Upper lobe of right lung (tissue), 1 donor: ENCODE measurements at regions not wholly inside any gene's neighbourhood (a gene's known extent, or its start where the extent isn't known, plus 50 kb on each side); places are given as distances from the start of the nearest gene placed in this dataset.

Experiments used
- ATAC-seq: fragments of 200-7000 bp; cut with Tn5 transposase; one replicate; pipeline ENCODE4 v1.9.1; 2020; ENCODE audit warnings: mild to moderate bottlenecking, moderate library complexity
- DNase-seq: peaks from one replicate; pipeline ENCODE4 v3.0.0-alpha.2; 2020
- H3K27ac ChIP-seq: fragments of 200-600 bp; one replicate; pipeline ENCODE4 v1.8.0; 2022
- H3K27me3 ChIP-seq: fragments of 200-600 bp; one replicate; pipeline ENCODE4 v1.8.0; 2022; ENCODE audit warnings: mild to moderate bottlenecking
- H3K36me3 ChIP-seq: fragments of 200-600 bp; one replicate; pipeline ENCODE4 v1.8.0; 2022
- H3K4me1 ChIP-seq: fragments of 200-600 bp; one replicate; pipeline ENCODE4 v1.8.0; 2022
- H3K4me3 ChIP-seq: fragments of 200-600 bp; one replicate; pipeline ENCODE4 v1.8.0; 2022; ENCODE audit warnings: mild to moderate bottlenecking
- H3K9me3 ChIP-seq: fragments of 200-600 bp; one replicate; pipeline ENCODE4 v1.8.0; 2022
- intact Hi-C: fragments of 100-400 bp; cut with DNase I; formaldehyde crosslinking; loops from one replicate; pipeline ENCODE4 v1.11.0; 2022
- TF ChIP-seq, protein P1 (sequence below): fragments of 200-600 bp; IDR thresholded peaks from one replicate; pipeline ENCODE4 v1.8.0; 2022; ENCODE audit warnings: antibody characterized with exemption
- donor health status: DM: no; HTN: yes; CAD: no; lungs with severe emphysema.

DNA sequence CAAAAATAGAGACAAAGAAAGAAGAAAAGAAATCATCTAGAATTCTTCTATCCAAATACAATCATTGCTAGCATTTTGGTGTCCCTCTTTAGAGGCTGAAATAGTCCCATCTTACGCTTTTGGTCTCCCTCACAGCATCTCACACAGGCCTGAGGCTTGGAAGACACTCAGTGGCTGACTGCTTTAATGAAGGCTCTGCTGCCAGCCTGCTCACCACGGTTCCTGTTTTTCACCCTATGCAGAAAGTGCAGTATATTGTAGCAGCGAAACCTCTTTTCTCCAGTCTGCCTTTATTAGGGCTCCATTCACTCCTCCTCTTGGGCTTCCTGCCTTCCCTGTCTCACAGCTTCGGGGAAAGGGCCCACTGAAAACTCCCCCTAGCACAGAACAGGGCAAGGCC lies 102.2 kb downstream of the JCAD start:
- intact Hi-C loops = no loop called here
- Histone ChIP-seq H3K9me3 (no peaks in the 10 kb centered on the region), H3K4me3 (no peak overlapping the region), H3K27ac (no peak overlapping the region), H3K36me3 (no peaks in the 10 kb centered on the region), H3K27me3 (no peaks in the 10 kb centered on the region), H3K4me1 (no peaks in the 10 kb centered on the region)
- DNase-seq (no peak), ATAC-seq (no peak)
- TF ChIP-seq, protein P1, sequence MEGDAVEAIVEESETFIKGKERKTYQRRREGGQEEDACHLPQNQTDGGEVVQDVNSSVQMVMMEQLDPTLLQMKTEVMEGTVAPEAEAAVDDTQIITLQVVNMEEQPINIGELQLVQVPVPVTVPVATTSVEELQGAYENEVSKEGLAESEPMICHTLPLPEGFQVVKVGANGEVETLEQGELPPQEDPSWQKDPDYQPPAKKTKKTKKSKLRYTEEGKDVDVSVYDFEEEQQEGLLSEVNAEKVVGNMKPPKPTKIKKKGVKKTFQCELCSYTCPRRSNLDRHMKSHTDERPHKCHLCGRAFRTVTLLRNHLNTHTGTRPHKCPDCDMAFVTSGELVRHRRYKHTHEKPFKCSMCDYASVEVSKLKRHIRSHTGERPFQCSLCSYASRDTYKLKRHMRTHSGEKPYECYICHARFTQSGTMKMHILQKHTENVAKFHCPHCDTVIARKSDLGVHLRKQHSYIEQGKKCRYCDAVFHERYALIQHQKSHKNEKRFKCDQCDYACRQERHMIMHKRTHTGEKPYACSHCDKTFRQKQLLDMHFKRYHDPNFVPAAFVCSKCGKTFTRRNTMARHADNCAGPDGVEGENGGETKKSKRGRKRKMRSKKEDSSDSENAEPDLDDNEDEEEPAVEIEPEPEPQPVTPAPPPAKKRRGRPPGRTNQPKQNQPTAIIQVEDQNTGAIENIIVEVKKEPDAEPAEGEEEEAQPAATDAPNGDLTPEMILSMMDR = no peak

DNA sequence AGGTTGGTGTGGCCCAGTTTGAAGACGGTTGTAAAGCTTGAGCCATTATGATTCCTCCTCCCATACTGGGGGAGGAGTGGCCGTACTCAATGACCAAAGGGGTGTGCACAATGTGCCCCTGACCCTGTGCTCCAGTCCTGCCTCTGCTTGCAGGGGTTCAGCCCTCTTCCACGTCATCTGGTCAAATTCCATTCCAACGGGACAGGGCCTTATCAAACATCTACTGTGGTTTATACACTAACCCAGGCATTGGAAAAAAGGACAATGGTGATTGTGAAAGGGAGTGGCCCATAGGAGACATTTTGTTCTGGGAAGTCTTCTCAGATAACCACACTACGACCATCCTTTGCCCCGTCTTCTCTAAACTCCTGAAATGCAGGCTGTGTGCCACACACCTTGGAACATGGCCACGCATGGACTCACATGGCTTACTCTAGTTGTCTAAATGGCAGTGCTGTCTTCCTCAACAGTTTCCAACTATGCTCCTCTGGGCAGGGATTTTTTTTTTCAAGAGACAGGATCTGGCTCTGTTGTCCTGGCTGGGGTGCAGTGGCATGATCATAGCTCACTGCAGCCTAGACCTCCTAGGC lies 103.0 kb downstream of the JCAD start:
- intact Hi-C loops = no loop called here
- H3K27ac ChIP-seq = no peak overlapping the region
- peaks cover 5% of the 10 kb centered on the region for H3K4me1 ChIP-seq
- no peaks in the 10 kb centered on the region for H3K27me3 ChIP-seq
- H3K9me3 ChIP-seq = no peaks in the 10 kb centered on the region
- no peak for DNase-seq
- no peak overlapping the region for H3K4me3 ChIP-seq
- no peak for ATAC-seq
- H3K36me3 ChIP-seq = no peaks in the 10 kb centered on the region
- TF ChIP-seq, protein P1 = no peak

- Histone ChIP-seq H3K36me3 (no peaks in the 10 kb centered on the region), H3K4me1 (peaks cover 11% of the 10 kb centered on the region), H3K9me3 (no peaks in the 10 kb centered on the region), H3K27ac (no peak overlapping the region), H3K27me3 (no peaks in the 10 kb centered on the region), H3K4me3 (no peak overlapping the region)
- no peak for DNase-seq
- TF ChIP-seq, protein P1 = no peak
- ATAC-seq = no peak
- intact Hi-C loops = no loop called here
These were observed 104.0 kb downstream of the JCAD start for GRCh38 chr10:29955329-29955935.

- intact Hi-C loops = no loop called here
- Histone ChIP-seq H3K36me3 (no peaks in the 10 kb centered on the region), H3K4me1 (peaks cover 39% of the 10 kb centered on the region), H3K9me3 (no peaks in the 10 kb centered on the region), H3K27ac (no peak overlapping the region), H3K27me3 (no peaks in the 10 kb centered on the region), H3K4me3 (no peak overlapping the region)
- ATAC-seq (no peak), DNase-seq (no peak)
- TF ChIP-seq, protein P1 = no peak
These were observed 107.9 kb downstream of the JCAD start for GRCh38 chr10:29951441-29951931.

DNA sequence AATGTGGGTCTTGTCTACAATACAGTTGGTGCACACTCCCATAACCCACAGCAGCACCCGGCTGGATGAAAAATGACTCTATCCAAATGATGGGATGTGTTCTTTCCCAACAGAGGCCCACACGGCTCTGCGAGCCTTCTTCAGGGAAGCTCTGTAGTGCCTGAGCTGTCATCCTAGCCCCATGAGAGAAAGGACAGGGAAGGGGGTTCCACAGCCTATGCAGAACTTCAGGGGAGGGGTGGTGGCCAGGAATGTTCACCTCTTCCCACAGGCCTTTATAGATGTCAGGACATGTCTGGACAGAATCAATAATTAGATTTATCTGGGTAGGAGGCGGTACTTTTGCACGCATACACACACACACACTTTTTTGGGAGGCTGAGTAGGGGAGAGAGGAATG lies 109.0 kb downstream of the JCAD start:
- no peak overlapping the region for H3K4me3 ChIP-seq
- no peaks in the 10 kb centered on the region for H3K9me3 ChIP-seq
- no peak for ATAC-seq
- H3K27ac ChIP-seq = no peak overlapping the region
- peaks cover 39% of the 10 kb centered on the region for H3K4me1 ChIP-seq
- intact Hi-C loops = no loop called here
- TF ChIP-seq, protein P1 = no peak
- H3K27me3 ChIP-seq = no peaks in the 10 kb centered on the region
- no peak for DNase-seq
- H3K36me3 ChIP-seq = no peaks in the 10 kb centered on the region
